H1 (cell line): ENCODE measurements at regions not wholly inside any gene's neighbourhood (a gene's known extent, or its start where the extent isn't known, plus 50 kb on each side); places are given as distances from the start of the nearest gene placed in this dataset.

Experiments used
- CHD7 ChIP-seq: fragments of 300-600 bp; sonication (generic); IDR thresholded peaks from 2 replicates; pipeline ENCODE4 v1.7.1; 2012; ENCODE audit warnings: low read length, moderate library complexity, mild to moderate bottlenecking, inconsistent platforms; ENCODE audit not compliant: insufficient replicate concordance
- HDAC2 ChIP-seq, 2 experiments: fragments of 300-600 bp in 1 of 2; sonication (generic) in 1 of 2; IDR thresholded peaks; 2 replicates each; pipeline ENCODE4 v1.6.1; 2011 to 2012; ENCODE audit warnings: low read depth in 2 of 2, low read length in 2 of 2, mild to moderate bottlenecking in 2 of 2, moderate library complexity in 2 of 2, borderline replicate concordance in 1 of 2, inconsistent platforms in 1 of 2
- KDM4A ChIP-seq: IDR thresholded peaks from one replicate; pipeline ENCODE4 v1.7.1; 2012; ENCODE audit warnings: low read depth, mild to moderate bottlenecking, moderate library complexity, low read length, inconsistent platforms; ENCODE audit not compliant: severe bottlenecking
- RBBP5 ChIP-seq: IDR thresholded peaks from 2 replicates; pipeline ENCODE4 v1.7.1; 2012; ENCODE audit warnings: low read depth, mild to moderate bottlenecking, inconsistent platforms, low read length, moderate library complexity, borderline replicate concordance
- TEAD4 ChIP-seq: IDR thresholded peaks from 2 replicates; pipeline ENCODE4 v1.6.1; 2012; ENCODE audit warnings: low read depth, low read length, inconsistent platforms, mixed read lengths
- YY1 ChIP-seq: IDR thresholded peaks from 2 replicates; pipeline ENCODE4 v1.6.1; 2011; ENCODE audit warnings: low read depth, mild to moderate bottlenecking, low read length

- no peak for TF ChIP-seq CHD7
- TF ChIP-seq KDM4A: no peak
- no peak for TF ChIP-seq HDAC2 (IDR thresholded peaks at IDR 0.05; ENCODE audit: borderline replicate concordance in 1 of 2, low read depth in 2 of 2, low read length in 2 of 2)
- TF ChIP-seq RBBP5: no peak
- TF ChIP-seq YY1: no peak
- no peak for TF ChIP-seq TEAD4
Observed at GRCh38 chr16:87075319-87075860, 241.8 kb downstream of the C16orf95 start (continued).
